Activated T-cell treated with anti-CD3 and anti-CD28 coated beads for 4 hours (primary cell): ENCODE measurements at regions not wholly inside any gene's neighbourhood (a gene's known extent, or its start where the extent isn't known, plus 50 kb on each side); places are given as distances from the start of the nearest gene placed in this dataset.
"Not testable (repeated sequence)": the region's sequence is repeated elsewhere in the genome, so short reads cannot be mapped to it uniquely, and the experiment has no call there.

Experiments
- DNase-seq: peaks from one replicate; pipeline ENCODE4 v3.0.0-alpha.2; 2020

- no peak for DNase-seq
Observed at GRCh38 chr11:95432714-95433503, 201.9 kb upstream of the SESN3 start.

GRCh38 chr11:95429376-95429907, 198.4 kb upstream of the SESN3 start:
- no peak for DNase-seq

GRCh38 chr11:95426823-95427462, 195.9 kb upstream of the SESN3 start:
- no peak for DNase-seq

- no peak for DNase-seq
Observed at GRCh38 chr11:95419915-95420314, 188.9 kb upstream of the SESN3 start.

GRCh38 chr11:95418916-95419315, 187.9 kb upstream of the SESN3 start:
- no peak for DNase-seq

GRCh38 chr11:95417832-95418231, 186.8 kb upstream of the SESN3 start:
- no peak for DNase-seq

GRCh38 chr11:95415837-95416304, 184.9 kb upstream of the SESN3 start:
- no peak for DNase-seq

- no peak for DNase-seq
Observed at GRCh38 chr11:95414217-95414616, 183.2 kb upstream of the SESN3 start.

GRCh38 chr11:95413761-95414160, 182.8 kb upstream of the SESN3 start:
- DNase-seq, result no peak

- DNase-seq, result no peak
Observed at GRCh38 chr11:95413021-95413420, 182.0 kb upstream of the SESN3 start.

GRCh38 chr11:95412074-95412473, 181.1 kb upstream of the SESN3 start:
- DNase-seq, result no peak

GRCh38 chr11:95410707-95411106, 179.7 kb upstream of the SESN3 start:
- DNase-seq, result not testable (repeated sequence)

- no peak for DNase-seq
Observed at GRCh38 chr11:95406271-95406670, 175.3 kb upstream of the SESN3 start.

GRCh38 chr11:95404370-95404769, 173.4 kb upstream of the SESN3 start:
- DNase-seq, result no peak

GRCh38 chr11:95398437-95399112, 167.6 kb upstream of the SESN3 start:
- no peak for DNase-seq

- no peak for DNase-seq
Observed at GRCh38 chr11:95392644-95393043, 161.6 kb upstream of the SESN3 start.

GRCh38 chr11:95389427-95389826, 158.4 kb upstream of the SESN3 start:
- no peak for DNase-seq

- no peak for DNase-seq
Observed at GRCh38 chr11:95388086-95388485, 157.1 kb upstream of the SESN3 start.

- DNase-seq, result no peak
Observed at GRCh38 chr11:95387325-95387724, 156.3 kb upstream of the SESN3 start.

GRCh38 chr11:95385577-95385976, 154.6 kb upstream of the SESN3 start:
- no peak for DNase-seq

GRCh38 chr11:95379479-95379878, 148.5 kb upstream of the SESN3 start:
- no peak for DNase-seq

- DNase-seq, result no peak
Observed at GRCh38 chr11:95378789-95379188, 147.8 kb upstream of the SESN3 start.

- no peak for DNase-seq
Observed at GRCh38 chr11:95378111-95378510, 147.1 kb upstream of the SESN3 start.

- DNase-seq, result no peak
Observed at GRCh38 chr11:95375886-95376285, 144.9 kb upstream of the SESN3 start.
